HEK293 (cell line): ENCODE measurements at regions not wholly inside any gene's neighbourhood (a gene's known extent, or its start where the extent isn't known, plus 50 kb on each side); places are given as distances from the start of the nearest gene placed in this dataset.

Source experiments
- CTCF ChIA-PET: fragments of 350-600 bp; formaldehyde crosslinking; extraction: SDS; loops from one replicate; lab custom pipeline; 2021; ENCODE audit warnings: antibody characterized with exemption; lab: Yijun Ruan, JAX
- POLR2A ChIA-PET: fragments of 300-600 bp; formaldehyde crosslinking; extraction: SDS; loops from one replicate; lab custom pipeline; 2020; ENCODE audit warnings: antibody characterized with exemption, inconsistent platforms; lab: Yijun Ruan, JAX
- H3K27ac ChIP-seq: fragments of 200-500 bp; sonication (Bioruptor generic); 2 replicates; pipeline ENCODE4 v1.5.1; 2014; ENCODE audit warnings: low read depth, low read length, control low read depth, inconsistent platforms; ENCODE audit errors: extremely low read depth
- H3K36me3 ChIP-seq, 2 experiments: fragments of 200-500 bp in 1 of 2; sonication (Bioruptor generic) in 1 of 2; 1 replicate in 1 of 2; 2 replicates in 1 of 2; pipeline ENCODE4 v1.5.1; 2014 to 2017; ENCODE audit warnings: inconsistent platforms in 2 of 2, low read length in 2 of 2; ENCODE audit not compliant: control insufficient read depth in 2 of 2, insufficient read depth in 1 of 2
- H3K4me1 ChIP-seq: fragments of 200-500 bp; sonication (Bioruptor generic); 2 replicates; pipeline ENCODE4 v1.5.1; 2014; ENCODE audit warnings: mild to moderate bottlenecking, low read length, inconsistent platforms; ENCODE audit not compliant: control insufficient read depth, insufficient read depth
- H3K4me3 ChIP-seq: 2 replicates; pipeline ENCODE4 v1.5.1; 2011; ENCODE audit warnings: low read depth, mild to moderate bottlenecking, control low read depth, low read length, moderate library complexity
- H3K9me3 ChIP-seq: fragments of 200-500 bp; sonication (Bioruptor generic); 2 replicates; pipeline ENCODE4 v1.5.1; 2014; ENCODE audit warnings: low read depth, low read length, inconsistent platforms; ENCODE audit not compliant: control insufficient read depth, insufficient read depth
- ELK4 ChIP-seq: IDR thresholded peaks from 2 replicates; pipeline ENCODE4 v1.6.1; 2011; ENCODE audit warnings: mild to moderate bottlenecking, low read depth, low read length, borderline replicate concordance
- GLIS2 ChIP-seq: fragments of 450-650 bp; formaldehyde crosslinking; IDR thresholded peaks from 2 replicates; pipeline ENCODE4 v1.5.1; 2016; ENCODE audit warnings: missing biosample characterization, missing genetic modification characterization
- HOXC10 ChIP-seq: sonication (generic); formaldehyde crosslinking; IDR thresholded peaks from 2 replicates; pipeline ENCODE4 v1.8.1; 2023; ENCODE audit warnings: mild to moderate bottlenecking, missing genetic modification reagents
- SP3 ChIP-seq: fragments of 450-650 bp; formaldehyde crosslinking; IDR thresholded peaks from 2 replicates; pipeline ENCODE4 v1.5.1; 2016; ENCODE audit warnings: missing biosample characterization, missing genetic modification characterization
- TRIM28 ChIP-seq: IDR thresholded peaks from 2 replicates; pipeline ENCODE4 v1.6.1; 2011; ENCODE audit warnings: low read length, control low read depth, borderline replicate concordance
- ZNF184 ChIP-seq: fragments of 450-650 bp; IDR thresholded peaks from 2 replicates; pipeline ENCODE4 v1.5.1; 2018; ENCODE audit warnings: missing biosample characterization, mild to moderate bottlenecking, missing genetic modification characterization
- ZNF211 ChIP-seq: fragments of 450-650 bp; formaldehyde crosslinking; IDR thresholded peaks from 2 replicates; pipeline ENCODE4 v1.5.1; 2016; ENCODE audit warnings: low read depth, missing biosample characterization, missing genetic modification characterization
- ZNF214 ChIP-seq: fragments of 450-650 bp; formaldehyde crosslinking; IDR thresholded peaks from 2 replicates; pipeline ENCODE4 v1.5.1; 2017; ENCODE audit warnings: missing biosample characterization, mild to moderate bottlenecking, missing genetic modification characterization, borderline replicate concordance
- ZNF23 ChIP-seq: fragments of 450-650 bp; formaldehyde crosslinking; IDR thresholded peaks from 2 replicates; pipeline ENCODE4 v1.5.1; 2016; ENCODE audit warnings: missing biosample characterization, missing genetic modification characterization, borderline replicate concordance
- ZNF239 ChIP-seq: fragments of 450-650 bp; formaldehyde crosslinking; IDR thresholded peaks from 2 replicates; pipeline ENCODE4 v1.5.1; 2016; ENCODE audit warnings: missing biosample characterization, missing genetic modification characterization
- ZNF26 ChIP-seq: fragments of 450-650 bp; formaldehyde crosslinking; IDR thresholded peaks from 2 replicates; pipeline ENCODE4 v1.5.1; 2016; ENCODE audit warnings: missing biosample characterization, missing genetic modification characterization
- ZNF514 ChIP-seq: fragments of 450-650 bp; formaldehyde crosslinking; IDR thresholded peaks from 2 replicates; pipeline ENCODE4 v1.5.1; 2016; ENCODE audit warnings: missing biosample characterization, missing genetic modification characterization
- ZNF544 ChIP-seq: fragments of 450-650 bp; formaldehyde crosslinking; IDR thresholded peaks from 2 replicates; pipeline ENCODE4 v1.5.0; 2017; ENCODE audit warnings: missing biosample characterization, missing genetic modification characterization
- ZNF560 ChIP-seq: fragments of 450-650 bp; formaldehyde crosslinking; IDR thresholded peaks from 2 replicates; pipeline ENCODE4 v1.5.1; 2017; ENCODE audit warnings: missing biosample characterization, missing genetic modification characterization, borderline replicate concordance
- ZNF571 ChIP-seq: fragments of 450-650 bp; formaldehyde crosslinking; IDR thresholded peaks from 2 replicates; pipeline ENCODE4 v1.5.0; 2017; ENCODE audit warnings: missing biosample characterization, missing genetic modification characterization
- ZNF580 ChIP-seq: fragments of 450-650 bp; formaldehyde crosslinking; IDR thresholded peaks from 2 replicates; pipeline ENCODE4 v1.5.1; 2016; ENCODE audit warnings: missing biosample characterization, missing genetic modification characterization
- ZNF621 ChIP-seq: fragments of 450-650 bp; formaldehyde crosslinking; IDR thresholded peaks from 2 replicates; pipeline ENCODE4 v1.5.1; 2017; ENCODE audit warnings: missing biosample characterization, missing genetic modification characterization
- ZNF629 ChIP-seq: fragments of 450-650 bp; formaldehyde crosslinking; IDR thresholded peaks from 2 replicates; pipeline ENCODE4 v1.5.1; 2017; ENCODE audit warnings: missing biosample characterization, missing genetic modification characterization
- ZNF639 ChIP-seq: fragments of 450-650 bp; formaldehyde crosslinking; IDR thresholded peaks from 2 replicates; pipeline ENCODE4 v1.5.1; 2016; ENCODE audit warnings: missing biosample characterization, missing genetic modification characterization
- ZNF776 ChIP-seq: fragments of 450-650 bp; formaldehyde crosslinking; IDR thresholded peaks from 2 replicates; pipeline ENCODE4 v1.5.0; 2017; ENCODE audit warnings: missing biosample characterization, missing genetic modification characterization, borderline replicate concordance
- ZSCAN4 ChIP-seq: fragments of 450-650 bp; formaldehyde crosslinking; IDR thresholded peaks from 2 replicates; pipeline ENCODE4 v1.5.1; 2017; ENCODE audit warnings: missing biosample characterization, missing genetic modification characterization

- no peak for TF ChIP-seq ZNF639 (tag by site-specific recombination)
- no peak for TF ChIP-seq ZSCAN4 (tag by site-specific recombination)
- TF ChIP-seq ZNF776 (tag by site-specific recombination), result no peak
- TF ChIP-seq ZNF580, result no peak
- TF ChIP-seq ZNF26 (tag by site-specific recombination), result no peak
- no peak for TF ChIP-seq ZNF214 (tag by site-specific recombination)
- Histone ChIP-seq H3K4me3 (no peak overlapping the region), H3K36me3 (no peaks in the 10 kb centered on the region), H3K4me1 (no peaks in the 10 kb centered on the region), H3K27ac (no peak overlapping the region), H3K9me3 (no peaks in the 10 kb centered on the region)
- CTCF ChIA-PET, result no interaction called here
- POLR2A ChIA-PET, result no interaction called here
Observed at GRCh38 chr4:20096911-20097310, 154.8 kb upstream of the SLIT2 start.

GRCh38 chr4:20095805-20096541, 155.7 kb upstream of the SLIT2 start:
- CTCF ChIA-PET, result no interaction called here
- POLR2A ChIA-PET, result no interaction called here
- no peaks in the 10 kb centered on the region for H3K9me3 ChIP-seq
- H3K27ac ChIP-seq, result no peak overlapping the region
- no peak for TF ChIP-seq ZNF629 (tag by site-specific recombination)
- no peak for TF ChIP-seq ZNF23 (tag by site-specific recombination)
- no peak for TF ChIP-seq GLIS2 (tag by site-specific recombination)
- TF ChIP-seq ZNF514 (tag by site-specific recombination), result no peak
- TF ChIP-seq ZNF571 (tag by site-specific recombination), result no peak
- no peak for TF ChIP-seq ELK4
- no peak for TF ChIP-seq ZNF544 (tag by site-specific recombination)
- no peak for TF ChIP-seq ZNF184 (tag by site-specific recombination)
- no peak for TF ChIP-seq ZNF621
- no peak for TF ChIP-seq SP3 (tag by site-specific recombination)
- no peak for TF ChIP-seq ZNF239 (tag by site-specific recombination)
- no peak for TF ChIP-seq HOXC10 (CRISPR knock-in tag)
- TF ChIP-seq ZNF560, result no peak
- no peak for TF ChIP-seq ZNF211
- TF ChIP-seq TRIM28, result no peak
- no peak overlapping the region for H3K4me3 ChIP-seq
- H3K4me1 ChIP-seq, result no peaks in the 10 kb centered on the region
- no peaks in the 10 kb centered on the region for H3K36me3 ChIP-seq
